ENCODE measurements at regions not wholly inside any gene's neighbourhood (a gene's known extent, or its start where the extent isn't known, plus 50 kb on each side); places are given as distances from the start of the nearest gene placed in this dataset.

GRCh38 chr4:184310171-184310567 lies 92.5 kb upstream of the ENPP6 start (continued):
- TF ChIP-seq ESRRA (IDR thresholded peaks at IDR 0.05; ENCODE audit: low read length) (0 out of 2 replicates have a peak, but pooled peaks have one; percentile 29), POLR2A (IDR thresholded peaks at IDR 0.05; ENCODE audit: low read depth, low read length) (peak; percentile 33; the same call in 1 of the 2 replicates), HDGF (IDR thresholded peaks at IDR 0.05) (0 out of 2 replicates have a peak, but pooled peaks have one; percentile 35), REST (IDR thresholded peaks at IDR 0.05; ENCODE audit: low read depth, low read length) (no peak), BHLHE40 (IDR thresholded peaks at IDR 0.05; ENCODE audit: borderline replicate concordance in 1 of 2, low read depth in 2 of 2, low read length in 1 of 2) (peak; percentile 52 to 83; a peak in 3 of 4 replicates), ATF2 (IDR thresholded peaks at IDR 0.05; ENCODE audit: low read length) (no peak), EED (IDR thresholded peaks at IDR 0.05; ENCODE audit: low read depth) (peak; percentile 74), ZBTB11 (CRISPR knock-in tag; IDR thresholded peaks at IDR 0.05) (no peak), USF1 (IDR thresholded peaks at IDR 0.05; ENCODE audit: borderline replicate concordance, extremely low read length, insufficient read depth, low read depth, low read length) (peak; percentile 68), SPI1 (IDR thresholded peaks at IDR 0.05; ENCODE audit: borderline replicate concordance, insufficient read depth, low read depth, low read length) (peak; percentile 58; the same call in 1 of the 2 replicates), RB1 (IDR thresholded peaks at IDR 0.05; ENCODE audit: borderline replicate concordance) (no peak)
- TF ChIP-seq, protein P1, sequence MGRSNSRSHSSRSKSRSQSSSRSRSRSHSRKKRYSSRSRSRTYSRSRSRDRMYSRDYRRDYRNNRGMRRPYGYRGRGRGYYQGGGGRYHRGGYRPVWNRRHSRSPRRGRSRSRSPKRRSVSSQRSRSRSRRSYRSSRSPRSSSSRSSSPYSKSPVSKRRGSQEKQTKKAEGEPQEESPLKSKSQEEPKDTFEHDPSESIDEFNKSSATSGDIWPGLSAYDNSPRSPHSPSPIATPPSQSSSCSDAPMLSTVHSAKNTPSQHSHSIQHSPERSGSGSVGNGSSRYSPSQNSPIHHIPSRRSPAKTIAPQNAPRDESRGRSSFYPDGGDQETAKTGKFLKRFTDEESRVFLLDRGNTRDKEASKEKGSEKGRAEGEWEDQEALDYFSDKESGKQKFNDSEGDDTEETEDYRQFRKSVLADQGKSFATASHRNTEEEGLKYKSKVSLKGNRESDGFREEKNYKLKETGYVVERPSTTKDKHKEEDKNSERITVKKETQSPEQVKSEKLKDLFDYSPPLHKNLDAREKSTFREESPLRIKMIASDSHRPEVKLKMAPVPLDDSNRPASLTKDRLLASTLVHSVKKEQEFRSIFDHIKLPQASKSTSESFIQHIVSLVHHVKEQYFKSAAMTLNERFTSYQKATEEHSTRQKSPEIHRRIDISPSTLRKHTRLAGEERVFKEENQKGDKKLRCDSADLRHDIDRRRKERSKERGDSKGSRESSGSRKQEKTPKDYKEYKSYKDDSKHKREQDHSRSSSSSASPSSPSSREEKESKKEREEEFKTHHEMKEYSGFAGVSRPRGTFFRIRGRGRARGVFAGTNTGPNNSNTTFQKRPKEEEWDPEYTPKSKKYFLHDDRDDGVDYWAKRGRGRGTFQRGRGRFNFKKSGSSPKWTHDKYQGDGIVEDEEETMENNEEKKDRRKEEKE (IDR thresholded peaks at IDR 0.05), result no peak
- TF ChIP-seq, protein P2, sequence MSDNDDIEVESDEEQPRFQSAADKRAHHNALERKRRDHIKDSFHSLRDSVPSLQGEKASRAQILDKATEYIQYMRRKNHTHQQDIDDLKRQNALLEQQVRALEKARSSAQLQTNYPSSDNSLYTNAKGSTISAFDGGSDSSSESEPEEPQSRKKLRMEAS (IDR thresholded peaks at IDR 0.05; ENCODE audit: low read depth, low read length), result 0 out of 2 replicates have a peak, but pooled peaks have one; percentile 0
